Ishikawa (cell line): ENCODE measurements at regions not wholly inside any gene's neighbourhood (a gene's known extent, or its start where the extent isn't known, plus 50 kb on each side); places are given as distances from the start of the nearest gene placed in this dataset.

ENCODE experiments used
- CREB1 ChIP-seq: IDR thresholded peaks from 2 replicates; pipeline ENCODE4 v1.6.1; 2012; ENCODE audit warnings: low read depth
- EGR1 ChIP-seq: IDR thresholded peaks from 2 replicates; pipeline ENCODE4 v1.6.1; 2012
- EP300 ChIP-seq: IDR thresholded peaks from 2 replicates; pipeline ENCODE4 v1.6.1; 2012; ENCODE audit warnings: borderline replicate concordance
- TAF1 ChIP-seq: IDR thresholded peaks from 2 replicates; pipeline ENCODE4 v1.6.1; 2012; ENCODE audit warnings: low read depth, mild to moderate bottlenecking
- TF ChIP-seq, protein P1 (sequence below): IDR thresholded peaks from 2 replicates; pipeline ENCODE4 v1.6.1; 2012; ENCODE audit warnings: low read depth, mild to moderate bottlenecking

DNA sequence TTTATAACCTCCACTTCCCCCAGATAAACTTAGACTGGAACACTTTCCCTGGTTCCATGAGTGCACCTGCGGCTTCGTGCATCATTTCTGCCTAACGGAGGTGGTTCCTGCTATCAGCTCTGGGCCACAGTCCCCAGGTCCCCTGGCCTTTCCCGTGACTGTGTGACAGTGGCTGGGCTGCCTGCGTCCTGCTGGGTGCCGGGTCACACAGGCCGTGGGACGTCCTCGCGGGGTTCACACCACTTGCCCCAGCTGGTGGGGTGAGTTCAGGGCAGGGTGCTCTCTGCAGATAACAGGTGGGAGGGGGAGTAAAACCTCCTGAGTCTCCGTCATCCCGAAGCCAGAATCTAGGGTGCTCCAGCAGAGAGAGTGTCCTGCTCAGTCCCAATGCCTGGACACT is 58.7 kb upstream of the CFAP46 start:
- TF ChIP-seq EP300 (no peak), TAF1 (no peak), CREB1 (no peak), EGR1 (no peak)
- TF ChIP-seq, protein P1, sequence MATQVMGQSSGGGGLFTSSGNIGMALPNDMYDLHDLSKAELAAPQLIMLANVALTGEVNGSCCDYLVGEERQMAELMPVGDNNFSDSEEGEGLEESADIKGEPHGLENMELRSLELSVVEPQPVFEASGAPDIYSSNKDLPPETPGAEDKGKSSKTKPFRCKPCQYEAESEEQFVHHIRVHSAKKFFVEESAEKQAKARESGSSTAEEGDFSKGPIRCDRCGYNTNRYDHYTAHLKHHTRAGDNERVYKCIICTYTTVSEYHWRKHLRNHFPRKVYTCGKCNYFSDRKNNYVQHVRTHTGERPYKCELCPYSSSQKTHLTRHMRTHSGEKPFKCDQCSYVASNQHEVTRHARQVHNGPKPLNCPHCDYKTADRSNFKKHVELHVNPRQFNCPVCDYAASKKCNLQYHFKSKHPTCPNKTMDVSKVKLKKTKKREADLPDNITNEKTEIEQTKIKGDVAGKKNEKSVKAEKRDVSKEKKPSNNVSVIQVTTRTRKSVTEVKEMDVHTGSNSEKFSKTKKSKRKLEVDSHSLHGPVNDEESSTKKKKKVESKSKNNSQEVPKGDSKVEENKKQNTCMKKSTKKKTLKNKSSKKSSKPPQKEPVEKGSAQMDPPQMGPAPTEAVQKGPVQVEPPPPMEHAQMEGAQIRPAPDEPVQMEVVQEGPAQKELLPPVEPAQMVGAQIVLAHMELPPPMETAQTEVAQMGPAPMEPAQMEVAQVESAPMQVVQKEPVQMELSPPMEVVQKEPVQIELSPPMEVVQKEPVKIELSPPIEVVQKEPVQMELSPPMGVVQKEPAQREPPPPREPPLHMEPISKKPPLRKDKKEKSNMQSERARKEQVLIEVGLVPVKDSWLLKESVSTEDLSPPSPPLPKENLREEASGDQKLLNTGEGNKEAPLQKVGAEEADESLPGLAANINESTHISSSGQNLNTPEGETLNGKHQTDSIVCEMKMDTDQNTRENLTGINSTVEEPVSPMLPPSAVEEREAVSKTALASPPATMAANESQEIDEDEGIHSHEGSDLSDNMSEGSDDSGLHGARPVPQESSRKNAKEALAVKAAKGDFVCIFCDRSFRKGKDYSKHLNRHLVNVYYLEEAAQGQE = no peak
